Middle frontal gyrus (tissue), 1 donor: ENCODE measurements at regions not wholly inside any gene's neighbourhood (a gene's known extent, or its start where the extent isn't known, plus 50 kb on each side); places are given as distances from the start of the nearest gene placed in this dataset.

ENCODE experiments used
- DNase-seq: peaks from one replicate; pipeline ENCODE4 v3.0.0-alpha.2; 2015; ENCODE audit warnings: low spot score; ENCODE audit errors: extremely low spot score

DNA sequence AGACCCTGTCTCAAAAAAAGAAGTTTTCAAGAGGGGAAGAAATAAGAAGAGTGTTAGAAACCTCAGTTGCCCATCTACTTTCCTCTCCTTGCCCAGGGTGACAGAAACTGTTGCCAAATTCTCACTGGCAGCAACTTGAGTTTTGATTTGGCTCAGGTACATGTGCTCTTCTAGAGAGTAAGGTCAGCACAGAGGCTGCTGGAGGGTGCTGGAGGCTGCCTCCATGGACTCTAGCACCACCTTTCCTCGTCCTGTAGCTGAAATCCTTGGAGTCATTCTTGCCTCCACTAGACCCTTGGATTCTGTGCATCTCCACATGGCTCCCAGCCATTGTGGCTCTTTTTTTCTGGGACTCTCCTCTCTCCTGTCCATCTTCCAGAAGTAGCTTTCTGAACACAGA, 149.1 kb downstream of the TM9SF2 start:
- DNase-seq: no peak

DNA sequence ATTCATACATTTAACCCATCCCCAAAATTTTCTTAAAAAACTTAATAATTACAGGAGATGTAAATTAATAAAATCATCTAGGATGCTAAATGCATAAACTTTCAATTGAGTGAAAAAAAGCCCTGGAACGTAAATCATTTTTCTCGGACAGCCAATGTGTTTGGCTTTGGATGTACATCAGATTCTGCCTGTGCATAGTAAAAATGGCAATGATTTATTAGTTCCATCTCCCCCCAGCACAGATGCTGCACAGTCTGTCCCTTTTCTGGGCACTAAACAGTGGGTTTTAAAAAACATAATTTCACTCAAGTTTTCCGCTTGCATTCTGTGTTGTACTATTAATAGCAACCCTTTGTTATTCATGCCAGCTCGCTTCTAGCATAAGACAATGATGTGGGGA, 147.7 kb downstream of the TM9SF2 start:
- no peak for DNase-seq

DNA sequence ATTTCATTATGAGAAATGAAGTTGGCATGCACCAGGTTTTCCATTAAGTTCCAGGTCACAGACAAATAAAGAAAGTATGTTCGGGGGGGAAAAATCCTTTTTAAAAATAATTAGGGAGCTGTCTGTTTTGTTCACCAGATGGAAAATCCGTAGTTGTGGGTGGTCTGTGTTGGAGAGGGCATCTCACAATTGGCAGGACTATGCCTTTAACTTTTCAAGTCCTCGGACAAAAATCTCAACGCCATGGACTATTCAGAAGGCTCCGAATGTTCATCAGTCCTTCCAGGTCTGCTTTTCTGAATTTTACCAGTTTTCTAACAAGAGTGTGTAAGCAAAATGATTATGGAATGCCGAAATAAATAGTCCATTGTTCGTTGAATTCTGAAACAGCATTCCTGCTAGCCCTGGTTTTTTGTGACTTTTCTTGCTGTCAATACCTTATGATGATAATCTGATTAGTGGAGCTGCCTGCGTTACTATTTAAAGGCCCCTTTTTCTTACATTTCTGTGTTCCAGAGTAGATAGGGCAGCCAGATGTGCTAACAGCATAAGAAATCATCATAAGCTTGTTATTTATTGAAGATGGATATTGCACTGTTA, 146.9 kb downstream of the TM9SF2 start:
- no peak for DNase-seq

DNA sequence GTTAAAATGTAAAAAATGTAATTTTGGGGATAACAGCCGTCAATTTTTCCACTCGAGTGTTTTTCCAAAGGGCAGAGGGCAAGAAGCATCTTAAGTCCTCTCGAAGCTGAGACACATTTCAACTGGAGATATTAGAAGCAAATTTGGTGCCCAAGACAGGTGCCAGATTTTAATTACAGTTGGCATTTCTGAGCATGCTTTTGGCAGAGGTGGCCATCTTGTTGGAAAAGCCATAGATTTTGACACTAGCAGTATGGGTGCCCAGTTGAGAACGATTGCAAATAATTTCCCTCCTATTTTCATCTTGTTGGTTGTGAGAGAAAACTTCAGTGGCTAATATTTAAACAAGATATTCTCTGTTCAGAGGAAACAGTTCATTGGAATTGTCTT, 146.3 kb downstream of the TM9SF2 start:
- DNase-seq: no peak

DNA sequence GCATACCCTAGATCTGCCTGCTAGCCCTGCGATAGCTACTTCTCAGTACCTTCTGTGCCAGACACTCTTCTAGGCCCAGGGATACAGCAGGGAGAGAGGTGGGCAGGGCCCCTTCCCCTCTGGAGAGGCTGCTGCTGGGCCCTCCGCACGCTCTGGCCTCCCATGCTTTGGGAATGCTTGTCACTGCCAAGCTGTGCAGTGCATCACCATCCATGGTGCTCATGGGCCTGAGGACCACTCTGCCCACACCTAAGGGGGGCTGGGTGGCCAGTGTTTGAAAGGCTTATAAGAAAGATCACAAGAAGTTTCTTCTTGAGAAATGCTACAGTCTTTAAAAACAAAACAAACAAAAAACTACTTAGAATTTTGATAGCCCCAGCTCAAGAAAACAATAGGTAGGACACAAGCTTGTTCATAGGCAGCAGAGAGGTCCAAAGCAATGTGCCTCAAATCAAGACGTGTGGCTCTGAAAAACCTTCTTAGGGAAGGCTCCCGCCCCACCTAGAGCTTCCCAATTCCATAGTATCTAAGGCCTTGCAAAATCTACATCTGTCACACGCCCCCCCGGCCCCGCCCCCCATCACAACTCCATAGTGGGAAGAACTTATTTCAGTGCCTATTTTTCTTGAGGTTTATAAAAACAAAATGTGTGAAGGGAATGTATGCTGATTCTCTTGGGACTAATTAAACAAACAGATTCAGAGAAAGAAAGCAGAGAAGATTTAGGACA, 145.8 kb downstream of the TM9SF2 start:
- no peak for DNase-seq

DNA sequence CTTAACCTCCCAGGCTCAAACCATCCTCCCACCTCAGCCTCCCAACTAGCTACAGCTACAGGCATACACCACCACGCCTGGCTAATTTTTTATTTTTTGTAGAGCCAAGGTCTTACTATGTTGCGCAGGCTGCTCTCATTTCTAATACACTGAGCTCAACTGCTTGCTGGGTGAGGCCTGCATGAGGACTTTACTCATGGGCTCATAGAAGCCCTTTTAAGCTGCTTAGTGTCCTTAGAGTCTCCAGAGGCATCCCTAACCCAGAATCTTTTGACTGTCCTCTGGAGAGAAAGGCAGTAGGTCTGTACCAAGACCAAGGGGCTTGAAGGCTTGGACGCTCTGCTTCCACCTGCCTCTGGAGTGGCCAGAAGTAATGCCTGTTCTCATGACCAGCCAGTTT, 141.6 kb downstream of the TM9SF2 start:
- no peak for DNase-seq

DNA sequence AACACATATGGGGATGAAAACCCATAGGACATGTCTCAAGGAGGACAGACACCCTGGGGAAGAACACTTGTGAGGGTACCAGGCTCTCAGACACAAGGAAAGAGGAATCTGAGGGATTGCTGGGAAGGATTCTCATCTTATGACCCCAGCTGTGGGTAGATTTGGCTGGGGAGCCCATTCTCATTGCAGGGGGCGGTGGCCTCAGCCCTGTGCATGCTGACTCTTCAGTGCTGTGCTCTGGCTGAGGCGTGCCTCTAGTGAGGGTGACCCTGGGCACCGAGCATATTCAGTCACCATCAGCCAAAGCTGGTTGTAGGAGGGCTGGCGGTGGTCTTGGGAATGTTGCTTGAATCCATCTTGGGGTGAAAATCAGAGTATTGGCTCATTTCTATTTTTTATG, 140.7 kb downstream of the TM9SF2 start:
- no peak for DNase-seq

DNA sequence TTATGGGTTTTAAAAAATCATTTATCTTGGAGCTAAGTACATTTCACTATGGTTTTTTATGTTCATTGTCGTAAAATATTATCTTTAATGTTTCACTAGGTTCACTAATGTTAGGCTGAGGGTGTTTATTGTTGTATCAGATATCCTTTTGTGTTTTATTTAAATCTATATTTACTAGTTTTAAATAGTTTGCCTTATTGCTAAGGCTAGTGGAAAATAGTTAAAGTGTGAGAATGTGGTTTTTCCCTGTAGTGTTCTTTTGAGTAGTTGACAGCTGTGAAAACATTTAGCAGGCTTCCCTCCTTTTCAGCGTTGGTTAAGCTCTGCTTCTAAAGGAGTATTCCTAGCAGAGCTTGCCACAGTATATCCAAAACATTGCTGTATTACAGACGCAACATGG, 139.0 kb downstream of the TM9SF2 start:
- no peak for DNase-seq

DNA sequence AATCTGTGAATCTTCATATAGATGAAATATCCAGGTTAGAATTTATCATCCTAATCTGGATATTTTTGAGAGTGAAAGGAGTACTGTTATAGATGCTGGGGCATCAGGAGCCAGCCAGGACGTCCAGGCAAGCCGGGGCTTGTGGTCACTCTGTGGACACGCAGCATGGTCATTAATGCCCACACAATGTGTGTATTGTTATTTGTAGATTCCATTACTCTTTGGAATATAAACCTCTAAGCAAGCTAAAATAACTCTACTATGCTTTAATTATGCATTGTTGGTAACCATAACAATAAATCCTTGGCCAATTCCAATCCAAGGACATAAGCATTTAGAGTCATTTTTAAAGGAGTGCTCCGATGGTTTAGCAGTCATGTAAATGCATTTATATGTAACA, 137.9 kb downstream of the TM9SF2 start:
- DNase-seq: no peak

DNA sequence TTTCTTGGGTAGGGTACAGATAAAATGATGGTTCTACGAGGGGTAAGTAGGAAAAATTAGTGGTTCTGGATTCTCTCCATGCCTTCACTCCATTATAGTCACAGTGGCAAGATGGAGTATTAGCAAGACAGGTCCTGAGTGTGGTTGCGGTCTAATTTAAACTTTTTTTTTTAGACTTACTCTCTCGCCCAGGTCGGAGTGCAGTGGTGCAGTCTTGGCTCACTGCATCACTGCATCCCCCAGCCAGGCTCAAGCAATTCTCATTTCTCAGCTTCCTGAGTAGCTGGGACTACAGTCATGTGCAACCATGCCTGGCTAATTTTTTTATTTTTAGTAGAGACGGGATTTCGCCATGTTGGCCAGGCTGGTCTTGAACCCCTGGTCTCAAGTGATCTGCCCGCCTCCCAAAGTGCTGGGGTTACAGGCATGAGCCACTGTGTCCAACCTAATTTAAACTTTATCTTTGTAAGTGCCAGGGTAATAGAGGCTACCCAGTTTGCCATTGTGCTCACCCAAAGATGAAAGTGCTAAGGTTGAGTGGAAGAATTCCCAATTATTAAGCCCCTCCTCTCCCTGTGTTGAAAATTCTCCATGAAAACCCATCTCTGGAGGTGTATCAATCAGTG, 135.6 kb downstream of the TM9SF2 start:
- no peak for DNase-seq

DNA sequence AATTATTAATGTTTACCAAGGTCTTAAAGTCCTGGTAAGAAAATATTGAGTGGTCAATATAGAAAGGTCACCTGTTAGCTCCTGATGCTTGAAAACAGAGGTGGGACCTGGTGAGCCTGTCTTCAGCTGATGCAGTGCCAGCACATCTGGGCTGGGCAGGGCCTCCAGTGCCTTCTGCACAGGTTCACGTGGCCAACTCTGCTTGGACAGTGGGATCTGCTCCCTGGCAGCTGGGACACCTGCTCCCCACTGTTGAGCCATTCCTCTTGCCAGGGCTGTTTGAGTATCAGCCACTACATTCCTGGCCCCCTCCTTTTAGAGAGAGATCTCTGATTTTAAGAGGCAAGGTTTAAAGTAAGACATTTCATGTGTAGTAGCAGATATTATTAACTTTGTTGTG, 135.0 kb downstream of the TM9SF2 start:
- DNase-seq: no peak

DNA sequence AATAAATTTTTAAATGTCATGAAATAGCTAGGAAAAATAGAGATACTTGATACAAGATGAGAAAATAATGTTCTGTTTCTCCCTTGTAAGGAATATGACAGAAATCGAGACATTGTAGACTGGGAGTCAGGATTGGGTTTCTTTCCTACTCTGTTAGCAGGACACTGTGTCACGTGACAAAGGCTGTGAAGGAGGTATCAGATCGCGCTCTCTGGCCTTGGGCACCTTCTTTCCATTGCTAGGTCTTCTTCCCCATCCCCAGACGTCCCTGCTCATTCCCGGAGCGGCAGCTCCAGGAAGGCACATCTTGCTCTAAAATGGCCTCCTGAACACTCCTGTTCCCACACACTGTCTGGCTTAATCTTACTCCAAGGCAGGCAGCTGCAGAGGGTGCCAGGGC, 133.4 kb downstream of the TM9SF2 start:
- DNase-seq: no peak

DNA sequence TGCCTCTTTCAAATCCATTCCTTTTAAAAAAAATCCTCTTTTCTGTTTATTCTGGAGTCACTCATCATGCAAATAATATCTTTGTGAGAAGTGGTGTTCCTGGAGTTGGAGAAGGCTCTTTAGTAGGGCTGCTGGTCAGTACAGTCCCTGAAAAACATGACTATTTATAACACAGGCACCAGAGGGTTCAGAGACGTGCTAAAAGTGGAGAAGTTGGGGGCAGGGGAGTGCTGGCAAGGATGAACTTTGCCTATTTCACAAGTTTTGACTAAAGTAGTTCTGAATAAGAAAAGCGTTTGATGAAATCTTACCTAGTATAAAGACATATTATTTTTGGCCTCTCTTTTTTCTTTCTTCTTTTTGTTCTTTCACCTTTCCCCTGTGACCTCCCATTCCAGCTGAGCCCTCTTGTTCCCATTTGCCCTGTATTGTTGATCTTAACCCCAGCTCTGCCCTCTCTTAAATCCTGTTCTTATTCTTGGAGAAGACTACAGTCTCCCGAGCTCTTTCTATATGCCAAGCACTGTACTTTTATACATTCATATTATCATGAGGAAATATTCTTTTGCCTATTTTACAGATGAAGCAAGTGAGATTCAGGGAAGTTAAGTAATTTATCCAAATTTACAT, 129.1 kb downstream of the TM9SF2 start:
- DNase-seq: no peak

DNA sequence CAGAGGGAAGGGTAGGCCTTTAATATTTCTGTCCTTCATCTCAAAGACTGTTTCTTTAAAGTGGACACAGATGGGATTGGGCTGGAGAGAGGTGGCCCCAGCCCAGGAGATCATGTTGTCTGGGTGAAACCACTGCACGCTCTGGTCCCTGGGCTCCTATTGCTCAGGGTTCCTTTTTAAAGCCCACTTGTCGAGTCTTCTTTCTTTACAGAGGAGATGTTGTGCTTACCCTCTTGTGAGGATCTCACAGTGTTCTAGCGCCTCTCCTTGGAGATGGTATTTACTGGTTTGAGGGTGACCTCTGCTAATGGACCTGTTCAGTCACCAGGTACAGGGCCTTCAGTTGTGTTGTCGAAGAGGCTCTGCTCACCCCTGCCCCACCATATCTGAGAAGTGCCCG, 128.4 kb downstream of the TM9SF2 start:
- DNase-seq: no peak

DNA sequence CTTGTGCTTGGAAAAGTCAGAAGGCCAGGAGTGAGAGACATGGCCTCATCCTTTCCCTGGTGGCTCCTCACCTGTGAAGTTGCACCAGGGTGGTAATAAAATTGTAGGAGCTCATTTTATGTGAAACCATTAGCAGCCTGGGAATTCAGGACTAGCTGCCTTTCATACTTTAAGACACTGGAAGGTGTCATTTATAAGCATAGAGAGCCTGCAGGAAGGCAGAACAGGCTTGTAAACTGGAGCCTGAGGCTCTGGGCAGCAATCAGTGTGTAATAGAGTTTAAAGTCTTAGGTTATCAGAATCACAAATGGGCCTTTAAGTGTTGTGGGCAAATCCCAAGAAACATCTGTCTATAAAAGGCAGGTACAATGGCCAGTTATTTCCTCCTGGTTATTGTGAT, 127.2 kb downstream of the TM9SF2 start:
- DNase-seq: no peak

DNA sequence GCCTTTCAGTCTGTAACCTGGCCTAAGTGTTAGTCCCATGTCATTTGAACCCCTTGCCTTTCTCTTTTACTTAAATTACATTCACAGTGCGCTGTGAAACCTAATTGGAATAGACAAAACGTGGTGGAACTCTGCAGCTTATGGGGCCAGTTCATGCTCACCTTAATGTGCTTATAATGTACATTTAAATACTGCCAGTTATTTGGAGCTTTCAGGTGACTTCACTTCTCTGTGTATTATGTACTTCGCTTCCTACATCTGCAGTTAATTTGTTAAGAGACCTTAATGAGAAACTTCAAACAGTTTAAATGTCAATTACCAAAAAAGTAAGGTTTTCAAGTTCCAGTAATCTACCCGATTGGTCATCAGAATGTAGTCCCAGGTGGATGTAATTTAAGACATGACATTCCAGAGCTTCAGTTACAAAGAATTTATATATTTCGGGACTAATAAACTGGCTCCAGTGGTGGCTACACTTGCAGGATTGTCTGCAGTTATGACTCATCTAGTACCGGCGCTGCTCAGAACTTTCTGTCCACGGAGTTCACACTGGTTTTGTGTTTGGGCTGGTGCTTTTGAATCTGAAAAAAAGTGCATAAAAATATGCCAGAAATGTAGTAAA, 125.3 kb downstream of the TM9SF2 start:
- DNase-seq: no peak

DNA sequence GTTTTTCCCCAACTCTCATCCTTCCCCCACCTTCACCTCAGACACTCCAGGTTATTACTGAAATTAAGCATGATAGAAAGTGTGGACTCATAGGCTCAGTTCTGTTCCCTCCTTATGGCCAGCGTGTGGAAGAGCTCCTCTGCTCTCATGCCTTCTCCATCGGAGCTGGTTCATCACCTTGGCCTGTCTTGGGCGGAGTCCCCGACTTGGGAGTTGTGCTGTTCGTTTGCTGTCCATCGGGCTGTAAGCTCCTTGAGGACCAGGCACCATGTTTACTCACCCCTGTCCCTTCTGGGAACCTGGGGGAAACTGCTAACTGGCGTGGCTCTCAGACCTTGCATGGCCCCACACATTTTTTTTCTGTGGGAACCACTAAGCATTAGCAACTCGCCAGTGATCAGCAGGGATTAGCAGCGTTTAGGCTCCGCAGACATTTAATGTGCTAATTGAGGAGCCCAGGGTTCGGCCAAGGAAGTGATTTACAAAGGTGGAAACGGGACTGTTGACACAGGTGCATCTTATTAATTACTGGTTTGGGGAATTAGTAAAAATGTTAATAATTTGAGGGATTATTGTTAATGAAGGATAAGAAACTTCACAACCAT, 123.8 kb downstream of the TM9SF2 start:
- no peak for DNase-seq

DNA sequence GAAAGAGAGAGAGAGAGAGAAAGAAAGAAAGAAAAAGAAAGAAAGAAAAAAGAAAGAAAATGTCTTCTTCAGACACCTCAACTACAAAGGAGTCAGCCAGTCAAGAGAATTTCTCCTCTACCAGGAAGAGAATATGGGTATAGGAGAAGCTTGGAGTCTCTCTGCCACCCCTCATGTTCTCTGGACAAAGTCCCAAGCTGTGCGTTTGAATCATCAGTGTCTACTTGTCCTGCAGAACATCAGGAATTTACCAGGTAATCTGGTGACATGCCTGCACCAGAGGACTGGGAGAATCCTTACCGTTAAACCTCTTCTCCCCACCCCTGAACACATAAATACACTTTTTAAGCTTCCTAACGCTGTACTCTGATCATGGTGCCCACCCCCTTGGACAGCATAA, 119.5 kb downstream of the TM9SF2 start:
- no peak for DNase-seq

DNA sequence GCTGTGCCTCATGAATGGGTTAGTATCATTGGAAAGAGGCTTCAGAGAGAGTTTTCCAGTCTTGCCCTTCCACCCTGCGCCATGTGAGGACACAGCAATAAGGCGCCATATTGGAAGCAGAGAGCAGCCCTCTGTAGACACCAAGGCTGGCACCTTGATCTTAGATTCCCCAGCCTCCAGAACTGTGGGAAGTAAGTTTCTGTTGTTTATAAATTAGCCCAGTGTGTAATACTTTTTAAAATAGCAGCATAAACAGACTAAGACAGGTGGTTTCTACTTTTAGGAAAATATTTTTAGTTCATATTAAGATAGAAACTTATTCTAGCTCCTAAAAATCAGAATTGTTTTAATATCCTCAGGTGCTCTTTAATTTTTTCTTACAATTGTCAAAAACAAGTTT, 117.9 kb downstream of the TM9SF2 start:
- no peak for DNase-seq

DNA sequence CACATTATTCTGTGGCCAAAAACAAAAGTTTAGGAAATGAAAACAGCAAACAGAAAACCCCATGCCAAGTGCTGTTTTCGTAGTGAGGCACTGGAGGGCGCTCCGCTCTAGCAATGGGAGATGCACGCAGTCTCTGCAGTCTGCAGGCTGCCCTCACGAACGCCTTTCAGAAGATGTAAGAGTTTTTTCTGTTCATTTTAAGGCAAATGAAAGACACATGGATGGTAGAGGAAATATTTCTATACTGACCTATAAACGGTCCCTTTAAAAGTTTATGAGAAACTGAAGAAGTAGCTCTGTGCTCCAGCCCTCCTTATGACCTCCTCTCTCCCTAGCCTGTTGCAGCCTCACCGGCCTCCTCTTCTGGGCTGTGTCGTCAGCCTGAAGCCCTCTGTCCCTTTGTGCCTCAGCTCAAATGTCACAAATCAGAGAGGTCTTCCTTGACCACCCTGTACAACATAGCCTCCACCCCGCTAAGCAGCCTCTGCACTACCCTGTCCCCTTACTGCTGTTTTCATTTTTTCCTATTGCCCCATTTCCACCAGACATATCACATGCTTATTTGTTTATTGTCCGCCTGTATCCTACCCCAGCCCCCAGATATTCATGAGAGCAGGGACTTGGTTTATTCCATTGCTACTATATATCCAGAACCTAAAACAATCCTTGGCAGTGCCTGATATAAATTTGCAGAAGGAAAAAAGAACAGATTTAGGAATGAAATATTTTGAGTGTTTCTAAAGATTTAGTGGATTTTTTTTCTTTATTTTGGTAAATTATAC, 116.4 kb downstream of the TM9SF2 start:
- no peak for DNase-seq

DNA sequence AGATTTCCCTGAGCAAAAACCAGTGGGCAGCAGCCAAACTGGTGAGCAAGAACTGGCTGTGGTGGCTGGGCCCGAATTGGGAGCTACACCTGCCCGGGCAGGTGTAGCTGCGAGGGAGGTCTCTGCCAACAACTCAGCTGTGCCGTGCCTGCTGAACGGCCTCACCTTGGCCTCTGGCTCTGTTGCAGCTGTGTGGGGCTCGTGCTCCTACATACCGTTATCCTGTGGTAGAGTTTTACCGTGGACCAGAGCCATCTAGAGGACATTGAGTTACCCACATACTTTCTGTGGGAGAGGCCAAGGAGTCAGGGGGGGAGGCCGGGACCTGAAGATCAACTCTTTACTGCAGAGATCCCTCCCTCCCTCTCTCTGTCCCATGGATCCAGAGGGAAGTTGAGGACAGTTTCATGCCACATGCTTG, 113.2 kb downstream of the TM9SF2 start:
- no peak for DNase-seq
